Activated B cell treated with CpG ODN at 0.5 μM for 24 hours (primary cell): ENCODE measurements at regions not wholly inside any gene's neighbourhood (a gene's known extent, or its start where the extent isn't known, plus 50 kb on each side); places are given as distances from the start of the nearest gene placed in this dataset.
"Not testable (repeated sequence)": the region's sequence is repeated elsewhere in the genome, so short reads cannot be mapped to it uniquely, and the experiment has no call there.

Experiments
- ATAC-seq: fragments of 200-7000 bp; cut with Tn5 transposase; one replicate; pipeline ENCODE4 v1.10.0; 2021; ENCODE audit warnings: low read depth, mild to moderate bottlenecking, moderate library complexity
- CTCF ChIA-PET: fragments of 350-600 bp; sonication (Branson Sonifier 250); formaldehyde crosslinking; loops from one replicate; lab custom pipeline; 2021; ENCODE audit warnings: antibody characterized with exemption; lab: Charles Lee
- POLR2A ChIA-PET: fragments of 350-600 bp; sonication (Branson Sonifier 250); formaldehyde crosslinking; loops from one replicate; lab custom pipeline; 2021; ENCODE audit warnings: antibody characterized with exemption; lab: Charles Lee
- DNase-seq: peaks from one replicate; pipeline ENCODE4 v3.0.0; 2022
- H3K27ac Mint-ChIP-seq: one replicate; pipeline ENCODE4 v1.8.0; 2020; ENCODE audit warnings: mixed read lengths
- H3K27me3 Mint-ChIP-seq: one replicate; pipeline ENCODE4 v1.8.0; 2021; ENCODE audit warnings: mixed read lengths
- H3K36me3 Mint-ChIP-seq: one replicate; pipeline ENCODE4 v1.8.0; 2021; ENCODE audit warnings: low read depth, mixed read lengths
- H3K4me1 Mint-ChIP-seq: one replicate; pipeline ENCODE4 v1.8.0; 2021; ENCODE audit warnings: mixed read lengths
- H3K4me3 Mint-ChIP-seq: one replicate; pipeline ENCODE4 v1.8.0; 2020; ENCODE audit warnings: mild to moderate bottlenecking, mixed read lengths
- H3K9me3 Mint-ChIP-seq: one replicate; pipeline ENCODE4 v1.8.0; 2020; ENCODE audit warnings: mixed read lengths
- CTCF ChIP-seq: fragments of 200-600 bp; IDR thresholded peaks from one replicate; pipeline ENCODE4 v1.8.0; 2022; ENCODE audit warnings: antibody characterized with exemption, mild to moderate bottlenecking
- intact Hi-C: fragments of 100-400 bp; cut with micrococcal nuclease; formaldehyde crosslinking; loops from one replicate; pipeline ENCODE4 v1.15.1; 2024

DNA sequence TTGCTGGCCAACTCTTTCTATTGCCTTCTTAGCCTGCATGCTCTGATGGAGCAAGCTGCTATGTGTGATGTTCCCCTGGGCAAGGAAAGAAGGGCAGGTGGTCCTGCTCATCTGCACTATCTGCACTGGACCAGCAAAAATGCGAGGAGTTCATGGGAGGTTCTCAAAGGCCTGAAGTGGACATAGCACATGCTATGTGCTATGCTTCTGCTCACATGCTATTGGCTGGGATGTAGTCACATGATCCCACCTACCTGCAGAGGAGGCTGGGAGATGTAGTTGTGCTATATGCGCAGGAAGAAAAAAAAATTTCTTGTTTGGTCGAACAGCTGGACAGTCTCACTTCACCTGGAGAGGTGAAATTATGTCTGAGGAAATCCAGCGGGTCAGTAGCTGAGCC is 587.7 kb downstream of the MATN1 start:
- ChIA-PET CTCF (no interaction called here), POLR2A (no interaction called here)
- Mint-ChIP-seq H3K27ac (no peak overlapping the region), H3K27me3 (peaks cover 2% of the 10 kb centered on the region), H3K9me3 (no peaks in the 10 kb centered on the region), H3K4me1 (no peaks in the 10 kb centered on the region), H3K36me3 (no peaks in the 10 kb centered on the region), H3K4me3 (no peak overlapping the region)
- DNase-seq (no peak), ATAC-seq (no peak)
- TF ChIP-seq CTCF, result no peak
- intact Hi-C loops, result no loop called here

GRCh38 chr1:30134466-30135217 is 588.7 kb downstream of the MATN1 start:
- POLR2A ChIA-PET, result no interaction called here
- H3K4me1 Mint-ChIP-seq, result no peaks in the 10 kb centered on the region
- no peak for TF ChIP-seq CTCF
- DNase-seq (no peak), ATAC-seq (no peak)
- H3K9me3 Mint-ChIP-seq, result no peaks in the 10 kb centered on the region
- H3K36me3 Mint-ChIP-seq, result no peaks in the 10 kb centered on the region
- intact Hi-C loops, result no loop called here
- CTCF ChIA-PET, result no interaction called here
- H3K27me3 Mint-ChIP-seq, result peaks cover 2% of the 10 kb centered on the region
- H3K4me3 Mint-ChIP-seq, result no peak overlapping the region
- no peak overlapping the region for H3K27ac Mint-ChIP-seq

- no peak overlapping the region for H3K27ac Mint-ChIP-seq
Observed at GRCh38 chr1:30133414-30134055, 589.9 kb downstream of the MATN1 start.

GRCh38 chr1:30132602-30133286 is 590.6 kb downstream of the MATN1 start:
- Mint-ChIP-seq H3K27me3 (no peaks in the 10 kb centered on the region), H3K4me3 (no peak overlapping the region), H3K27ac (no peak overlapping the region), H3K9me3 (no peaks in the 10 kb centered on the region), H3K4me1 (no peaks in the 10 kb centered on the region), H3K36me3 (no peaks in the 10 kb centered on the region)
- CTCF ChIA-PET, result no interaction called here
- intact Hi-C loops, result no loop called here
- TF ChIP-seq CTCF, result no peak
- ATAC-seq (no peak), DNase-seq (no peak)
- POLR2A ChIA-PET, result no interaction called here

More at GRCh38 chr1:30133414-30134055, 589.9 kb downstream of the MATN1 start:
- DNase-seq (no peak), ATAC-seq (no peak)
- Mint-ChIP-seq H3K9me3 (no peaks in the 10 kb centered on the region), H3K27me3 (no peaks in the 10 kb centered on the region), H3K36me3 (no peaks in the 10 kb centered on the region), H3K4me1 (no peaks in the 10 kb centered on the region), H3K4me3 (no peak overlapping the region)
- POLR2A ChIA-PET, result no interaction called here
- CTCF ChIA-PET, result no interaction called here
- TF ChIP-seq CTCF, result no peak
- intact Hi-C loops, result no loop called here

DNA sequence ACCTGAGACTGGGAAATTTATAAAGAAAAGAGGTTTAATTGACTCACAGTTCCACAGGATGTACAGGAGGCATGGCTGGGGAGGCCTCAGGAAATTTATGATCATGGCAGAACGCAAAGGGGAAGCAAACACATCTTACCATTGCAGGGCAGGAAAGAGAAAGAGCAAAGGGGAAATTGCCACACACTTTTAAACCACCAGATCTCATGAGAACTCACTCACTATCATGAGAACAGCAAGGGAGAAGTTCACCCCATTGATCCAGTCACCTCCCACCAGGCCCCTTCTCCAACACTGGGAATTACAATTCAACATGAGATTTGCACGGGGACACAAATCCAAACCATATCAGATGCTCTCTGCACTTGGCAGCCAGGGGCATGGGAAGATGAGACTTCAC is 592.8 kb downstream of the MATN1 start:
- CTCF ChIA-PET, H3K27me3 Mint-ChIP-seq, H3K4me3 Mint-ChIP-seq, H3K9me3 Mint-ChIP-seq, DNase-seq, POLR2A ChIA-PET, intact Hi-C loops, ATAC-seq, H3K36me3 Mint-ChIP-seq, H3K27ac Mint-ChIP-seq, H3K4me1 Mint-ChIP-seq: not testable (repeated sequence)
